HG02981 (cell line): ENCODE measurements at regions not wholly inside any gene's neighbourhood (a gene's known extent, or its start where the extent isn't known, plus 50 kb on each side); places are given as distances from the start of the nearest gene placed in this dataset.
"Not testable (repeated sequence)": the region's sequence is repeated elsewhere in the genome, so short reads cannot be mapped to it uniquely, and the experiment has no call there.

Experiments
- ATAC-seq: cut with Tn5 transposase; IDR thresholded peaks from one replicate; pipeline ENCODE4 v1.9.1; 2021; ENCODE audit warnings: mild to moderate bottlenecking, moderate library complexity; ENCODE audit not compliant: unreplicated experiment

DNA sequence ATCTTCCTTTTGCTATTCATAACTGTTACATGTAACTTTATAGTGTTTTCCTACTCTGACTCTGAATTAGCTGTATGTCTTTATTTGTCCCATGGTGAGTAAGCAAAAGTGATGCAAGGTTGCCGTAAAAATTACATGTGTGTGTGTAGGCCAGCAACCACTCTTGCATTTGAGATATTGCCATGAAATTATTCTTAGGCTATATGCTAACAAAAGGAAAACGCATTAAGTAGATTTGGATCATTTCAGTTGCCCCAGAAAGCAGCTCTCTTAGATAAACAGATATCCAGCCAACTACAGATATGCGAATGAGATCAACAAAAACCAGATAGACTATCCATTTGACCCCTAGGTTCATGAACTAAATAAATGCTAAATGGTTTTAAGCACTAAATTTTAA lies 73.6 kb downstream of the CYLC2 start:
- ATAC-seq, result no peak

DNA sequence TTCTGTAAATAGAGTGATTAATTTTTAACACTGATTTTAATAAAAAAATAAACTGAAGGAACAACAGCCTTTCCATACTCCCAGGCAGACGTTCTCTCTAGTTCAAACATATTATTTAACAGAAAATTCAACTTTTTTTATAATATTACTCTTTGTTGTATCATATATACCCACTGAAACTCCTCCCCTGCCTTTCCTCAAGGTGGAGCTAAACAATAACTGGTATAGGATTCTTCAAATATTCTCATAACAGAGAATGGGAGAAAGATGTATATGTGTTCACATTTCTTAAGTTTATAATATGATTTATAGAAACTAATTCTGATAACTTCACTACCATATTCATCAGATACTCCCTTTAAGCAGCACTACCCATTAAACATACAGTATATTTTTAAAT lies 83.4 kb downstream of the CYLC2 start:
- no peak for ATAC-seq

DNA sequence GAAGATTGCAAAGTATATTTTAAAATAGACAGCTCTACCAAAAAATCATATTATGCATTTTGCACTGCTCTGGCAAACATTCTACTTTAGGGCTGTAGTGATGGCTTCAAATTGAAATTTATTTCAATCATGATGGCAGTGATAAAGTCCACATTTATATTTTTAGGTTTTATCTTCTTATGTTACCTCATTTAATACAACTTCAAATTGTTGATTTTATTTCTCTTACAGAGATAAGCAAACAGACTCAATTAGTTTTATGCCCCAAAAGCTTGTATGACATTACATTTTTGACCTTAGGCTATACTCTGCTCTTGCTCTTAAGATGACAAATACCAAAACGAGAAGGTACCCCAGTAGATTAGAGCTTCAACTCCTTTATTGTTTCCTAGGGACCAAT lies 87.4 kb downstream of the CYLC2 start:
- no peak for ATAC-seq

DNA sequence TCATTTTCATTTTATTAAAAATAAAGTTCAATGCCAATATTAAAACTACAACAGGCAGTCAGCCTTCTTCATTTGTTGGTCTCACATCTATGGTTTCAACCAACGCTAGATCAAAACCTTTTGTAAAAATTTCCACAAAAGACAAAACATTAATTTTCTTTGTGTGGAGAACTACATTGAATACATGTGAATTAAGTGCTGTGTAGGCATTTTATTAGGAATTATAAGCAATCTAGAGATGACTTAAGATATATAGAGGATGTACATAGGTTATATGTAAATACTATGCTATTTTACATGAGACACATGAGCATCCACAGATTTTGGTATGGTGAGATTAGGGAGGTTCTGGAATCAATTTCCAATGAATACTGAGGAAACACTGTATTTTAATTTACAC lies 94.2 kb downstream of the CYLC2 start:
- ATAC-seq, result no peak

DNA sequence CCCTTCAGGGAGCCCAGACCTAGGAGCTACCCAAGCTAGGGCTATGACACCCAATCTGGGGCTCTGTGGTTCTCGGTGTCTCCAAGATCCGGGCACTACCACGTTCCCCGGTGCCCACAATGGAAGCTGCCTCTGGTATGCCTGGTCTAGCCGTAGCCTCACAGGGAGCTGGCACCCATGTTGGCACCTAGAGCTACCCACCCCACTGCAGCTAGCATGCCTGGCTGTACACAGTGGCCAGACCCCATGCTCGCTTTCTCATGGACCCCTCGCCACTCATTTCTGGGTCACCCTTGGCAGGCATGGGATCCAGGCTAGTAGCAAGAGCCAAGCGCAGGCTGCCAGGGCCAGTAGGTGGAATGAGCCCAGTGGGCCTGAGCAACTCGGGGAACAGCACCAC lies 109.0 kb downstream of the CYLC2 start:
- no peak for ATAC-seq

DNA sequence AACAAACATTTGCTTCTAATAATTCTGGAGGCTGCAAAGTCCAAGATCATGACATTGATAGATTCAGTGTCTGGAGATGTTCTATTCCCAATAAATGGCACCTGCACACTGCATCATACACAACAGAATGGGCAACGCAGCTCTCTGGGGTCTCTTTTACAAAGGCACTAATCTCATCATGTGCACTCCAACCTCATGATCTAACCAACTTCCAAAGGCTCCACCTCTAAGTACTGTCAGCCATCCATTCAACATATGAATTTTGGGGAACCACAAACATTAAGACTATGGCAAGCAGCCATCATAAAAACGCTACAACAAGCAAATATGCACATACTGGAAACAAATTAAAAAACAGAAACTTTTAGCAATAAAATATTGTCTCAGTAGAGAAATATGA lies 121.1 kb downstream of the CYLC2 start:
- ATAC-seq, result no peak

DNA sequence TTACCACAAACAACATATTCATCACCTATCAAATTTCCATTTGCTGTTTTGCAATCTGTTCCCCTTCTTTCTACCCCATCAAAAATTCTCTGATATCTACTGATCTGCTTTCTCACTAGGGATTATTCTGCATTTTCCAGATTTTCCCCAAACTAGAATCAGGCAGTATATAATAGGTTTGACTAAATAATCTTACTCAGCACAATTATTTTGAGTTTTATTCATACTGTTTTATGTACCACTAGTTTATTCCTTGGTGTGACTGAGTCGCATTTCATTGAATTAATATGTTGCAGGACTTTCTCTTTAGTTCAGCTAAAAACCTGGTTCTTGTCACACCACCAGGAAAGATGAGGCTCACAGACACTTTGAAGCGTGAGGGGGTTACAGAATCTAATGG lies 131.4 kb downstream of the CYLC2 start:
- ATAC-seq, result no peak

DNA sequence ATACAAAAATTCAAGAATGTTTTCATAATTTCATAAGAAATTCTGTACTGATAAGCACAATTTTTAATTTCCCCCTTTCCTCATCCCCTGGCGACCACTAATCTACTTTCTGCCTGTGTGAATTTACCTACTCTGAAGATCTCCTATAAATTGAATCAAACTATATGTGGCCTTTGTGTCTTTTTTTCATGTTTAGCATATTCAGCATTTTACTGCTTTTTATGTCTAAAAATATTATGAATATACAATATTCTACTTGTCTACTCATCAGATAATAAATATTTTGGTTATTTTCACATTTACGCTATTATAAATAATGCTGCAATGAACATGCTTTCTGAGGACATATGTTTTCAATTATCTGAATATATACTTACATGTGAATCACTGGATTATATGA lies 144.8 kb downstream of the CYLC2 start:
- ATAC-seq, result no peak

DNA sequence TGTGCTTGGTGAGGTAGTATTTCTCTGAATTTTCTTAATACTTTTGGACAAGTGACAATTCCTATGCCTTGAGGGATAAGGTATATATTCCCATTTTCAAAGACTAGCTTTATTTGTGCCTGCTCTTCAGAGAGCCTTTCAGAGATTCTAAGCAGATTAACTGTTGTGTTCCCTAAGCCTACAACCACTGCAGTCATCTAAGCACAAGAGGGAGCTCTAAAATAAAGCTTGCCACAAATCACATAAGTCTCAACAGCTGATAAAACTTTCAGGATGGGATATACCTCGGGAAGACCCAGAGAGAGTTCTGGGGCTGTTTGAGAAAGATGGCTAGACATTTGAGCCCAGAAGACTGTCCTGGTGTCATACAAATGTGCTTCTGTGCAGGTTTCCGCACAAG lies 157.3 kb downstream of the CYLC2 start:
- ATAC-seq, result no peak

DNA sequence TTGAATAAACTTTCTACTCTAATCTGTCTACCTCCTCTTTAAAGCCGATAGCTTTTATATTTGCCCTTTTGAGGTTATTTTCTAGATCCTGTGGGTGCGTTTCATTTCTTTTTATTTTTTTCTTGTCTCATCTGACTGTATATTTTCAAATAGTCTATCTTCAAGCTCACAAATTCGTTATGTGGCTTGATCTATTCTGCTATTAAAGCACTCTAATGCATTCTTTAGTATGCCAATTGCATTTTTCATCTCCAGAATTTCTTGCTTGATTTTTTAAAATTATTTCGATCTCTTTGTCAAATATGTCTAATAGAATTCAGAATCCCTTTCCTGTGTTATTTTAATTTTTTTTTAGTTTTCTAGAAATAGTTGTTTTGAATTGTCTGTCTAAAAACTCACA lies 172.4 kb downstream of the CYLC2 start:
- no peak for ATAC-seq

DNA sequence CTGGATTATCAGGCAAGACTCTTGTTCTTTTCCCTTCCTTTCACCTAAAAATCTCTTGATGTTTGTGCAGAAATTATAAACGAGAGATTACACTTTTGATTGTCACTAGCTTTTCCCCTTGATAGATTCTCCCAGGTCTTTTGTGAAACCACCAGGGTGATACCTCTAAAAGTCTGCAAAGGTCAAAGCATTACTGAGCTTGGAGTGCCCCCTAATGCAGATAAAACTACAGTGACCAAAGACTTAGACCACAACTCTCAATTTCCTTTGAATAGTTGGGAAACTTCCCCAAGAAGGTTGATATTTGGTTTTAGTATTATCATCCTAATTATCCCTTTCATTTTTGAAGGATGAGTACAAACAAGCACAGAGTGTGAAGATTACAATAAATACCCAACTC lies 173.1 kb downstream of the CYLC2 start:
- ATAC-seq, result no peak

DNA sequence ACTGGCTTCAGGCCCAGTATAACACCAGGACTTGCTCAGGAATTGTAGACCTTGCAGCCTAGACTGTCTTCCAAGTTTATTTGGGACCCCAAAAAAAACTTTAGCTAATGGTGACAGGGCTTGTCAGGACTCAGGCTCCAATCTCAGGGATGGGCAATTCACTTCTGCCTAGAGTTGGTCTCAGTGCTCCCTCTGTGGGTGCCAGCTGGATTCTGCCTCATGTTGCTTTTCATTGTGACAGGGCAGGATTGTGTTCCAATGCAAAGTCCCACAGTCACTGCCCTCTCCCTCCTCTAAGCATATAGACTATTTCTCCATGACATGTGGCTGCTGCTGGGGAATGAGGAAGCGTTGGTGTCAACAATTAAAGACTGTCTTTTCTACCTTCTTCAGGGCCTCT lies 174.7 kb downstream of the CYLC2 start:
- ATAC-seq, result no peak

DNA sequence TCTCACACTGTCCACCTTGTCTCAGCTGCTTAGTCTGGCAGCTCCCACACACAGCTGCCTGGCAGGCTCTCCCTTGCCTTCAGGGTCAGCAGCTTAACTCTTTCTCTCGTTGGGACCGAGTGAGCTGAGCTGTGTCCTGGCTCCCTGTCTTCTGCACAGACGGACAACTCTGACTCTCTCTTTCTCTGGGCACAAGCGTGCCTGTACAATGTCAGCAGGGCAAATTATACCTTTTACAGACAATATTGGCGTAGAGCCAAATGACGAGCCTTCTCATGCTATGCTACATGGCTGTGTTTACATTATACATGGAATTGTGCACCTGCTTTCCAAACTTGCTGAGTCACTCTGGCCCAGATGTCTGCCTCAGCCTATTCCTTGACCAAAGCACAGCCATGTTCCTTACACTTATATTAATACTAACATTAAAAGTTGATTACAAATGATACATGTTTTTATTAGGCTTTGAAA lies 188.6 kb downstream of the CYLC2 start:
- no peak for ATAC-seq

DNA sequence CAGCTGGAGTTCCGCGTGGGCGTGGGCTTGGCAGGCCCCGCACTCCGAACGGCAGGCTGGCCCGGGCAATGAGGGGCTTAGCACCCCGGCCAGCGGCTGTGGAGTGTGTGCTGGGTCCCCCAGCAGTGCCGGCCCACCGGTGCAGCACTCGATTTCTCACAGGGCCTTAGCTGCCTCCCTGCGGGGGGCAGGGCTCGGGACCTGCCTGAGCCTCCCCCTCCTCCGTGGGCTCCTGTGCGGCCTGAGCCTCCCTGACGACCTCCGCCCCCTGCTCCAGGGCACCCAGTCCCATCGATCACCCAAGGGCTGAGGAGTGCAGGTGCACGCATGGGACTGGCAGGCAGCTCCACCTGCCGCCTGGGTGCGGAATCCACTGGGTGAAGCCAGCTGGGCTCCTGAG lies 191.8 kb downstream of the CYLC2 start:
- no peak for ATAC-seq

DNA sequence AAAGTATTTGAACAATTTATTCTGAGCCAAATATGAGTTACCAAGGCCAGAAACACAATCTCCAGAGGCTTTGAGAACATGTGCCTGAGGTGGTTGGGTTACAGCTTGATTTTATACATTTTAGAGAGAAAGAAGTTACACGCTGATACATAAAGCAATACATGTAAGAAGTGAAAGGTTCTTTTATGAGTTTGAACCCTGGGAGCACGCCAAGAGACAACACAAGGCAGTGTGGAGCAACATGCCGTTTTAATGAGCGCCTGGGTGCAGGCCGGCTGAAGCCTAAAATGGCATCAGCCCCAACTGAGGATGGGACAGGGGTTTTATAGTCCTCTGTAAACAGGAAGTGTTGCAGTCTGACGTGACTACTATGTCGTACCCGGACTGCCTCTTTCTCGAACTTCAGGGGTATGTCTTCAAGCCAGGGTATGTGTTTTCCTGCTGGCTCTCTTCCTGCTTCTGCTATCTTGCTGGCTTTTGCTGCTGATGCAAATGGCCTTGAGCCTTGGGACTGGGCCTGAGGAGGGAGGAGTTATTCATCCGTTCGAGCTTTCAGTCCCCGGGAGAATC lies 193.7 kb downstream of the CYLC2 start:
- ATAC-seq, result no peak

DNA sequence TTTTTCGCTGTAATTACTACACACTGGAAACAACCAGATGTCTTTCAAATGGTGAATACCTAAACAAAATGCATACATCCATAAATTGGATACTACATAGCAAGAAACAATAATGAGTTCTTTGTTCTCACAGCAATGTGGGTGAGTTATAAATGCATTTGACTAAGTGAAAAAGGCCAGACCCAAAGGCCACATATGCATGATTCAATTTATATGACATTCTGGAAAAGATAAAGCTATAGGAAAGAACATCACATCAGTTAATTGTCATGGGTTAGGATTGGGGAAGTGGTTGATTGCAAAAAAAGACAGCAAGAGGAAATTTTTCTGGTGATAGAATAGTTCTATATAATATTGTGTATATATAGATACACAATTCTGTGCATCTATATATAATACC lies 198.9 kb downstream of the CYLC2 start:
- no peak for ATAC-seq

DNA sequence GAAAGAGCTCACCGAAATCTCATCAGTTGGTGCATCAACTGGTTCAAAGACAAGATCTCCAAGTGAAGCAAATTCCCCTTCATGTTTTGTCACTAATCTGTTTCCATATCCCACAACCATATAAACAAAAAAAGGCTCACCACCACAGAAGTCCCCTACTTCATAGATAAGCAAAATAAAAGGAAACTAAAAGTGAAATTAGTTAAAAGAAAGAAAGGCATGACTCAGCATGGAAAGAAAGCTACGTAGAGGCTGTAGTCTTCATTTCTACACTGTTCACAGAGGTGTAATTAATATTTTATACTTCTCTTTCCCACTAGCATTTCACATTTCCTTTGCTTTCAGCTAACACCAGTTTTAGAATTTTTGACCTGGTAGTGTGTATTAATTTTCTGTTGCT lies 208.0 kb downstream of the CYLC2 start:
- no peak for ATAC-seq

DNA sequence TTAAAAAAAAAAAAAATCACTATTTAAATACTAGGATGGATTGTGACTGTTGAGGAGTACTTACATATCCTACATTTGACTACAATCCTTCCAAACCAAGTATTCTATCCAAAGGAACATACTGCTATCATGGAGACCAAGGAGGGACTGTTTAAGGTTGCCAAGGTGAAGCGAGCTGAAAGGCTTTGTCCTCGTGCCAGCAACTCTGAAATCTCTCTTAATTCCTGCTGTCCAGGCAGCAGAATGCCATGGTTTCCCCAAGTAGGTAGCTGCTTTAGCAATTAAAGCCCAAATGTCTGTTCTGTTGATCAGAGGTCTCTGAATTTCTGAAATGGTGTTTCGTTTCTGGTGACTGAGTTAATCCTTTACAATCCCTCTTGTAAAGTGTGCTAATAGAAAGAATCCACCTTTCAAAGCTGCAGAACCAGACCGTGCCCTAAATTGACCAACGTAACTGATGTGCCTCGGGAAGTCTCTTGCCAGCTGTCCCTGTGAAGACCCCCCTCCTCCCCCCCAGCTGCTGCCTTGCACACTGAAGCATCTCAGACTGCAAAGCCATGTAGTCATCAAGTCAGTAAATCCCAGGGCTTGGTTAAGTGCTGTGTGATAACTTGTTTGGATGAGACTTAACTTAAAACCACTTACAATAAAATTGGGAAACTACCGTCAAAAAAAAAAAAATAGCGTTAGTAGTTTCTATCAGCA lies 210.9 kb downstream of the CYLC2 start:
- ATAC-seq, result not testable (repeated sequence)

DNA sequence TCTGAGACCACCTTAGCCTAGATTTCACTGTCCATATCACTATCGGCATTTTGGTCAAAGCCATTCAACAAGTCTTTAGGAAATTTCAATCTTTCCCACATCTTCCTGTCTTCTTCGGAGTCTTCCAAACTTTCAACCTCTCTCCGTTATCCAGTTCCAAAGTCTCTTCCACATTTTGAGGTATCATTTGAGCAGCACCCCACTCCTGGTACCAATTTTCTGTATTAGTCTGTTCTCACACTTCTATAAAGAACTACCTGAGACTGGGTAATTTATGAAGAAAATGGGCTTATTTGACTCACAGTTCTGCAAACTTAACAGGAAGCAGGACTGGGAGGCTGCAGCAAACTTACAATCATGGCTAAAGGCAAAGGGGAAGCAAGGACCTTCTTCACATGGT lies 215.5 kb downstream of the CYLC2 start:
- no peak for ATAC-seq

DNA sequence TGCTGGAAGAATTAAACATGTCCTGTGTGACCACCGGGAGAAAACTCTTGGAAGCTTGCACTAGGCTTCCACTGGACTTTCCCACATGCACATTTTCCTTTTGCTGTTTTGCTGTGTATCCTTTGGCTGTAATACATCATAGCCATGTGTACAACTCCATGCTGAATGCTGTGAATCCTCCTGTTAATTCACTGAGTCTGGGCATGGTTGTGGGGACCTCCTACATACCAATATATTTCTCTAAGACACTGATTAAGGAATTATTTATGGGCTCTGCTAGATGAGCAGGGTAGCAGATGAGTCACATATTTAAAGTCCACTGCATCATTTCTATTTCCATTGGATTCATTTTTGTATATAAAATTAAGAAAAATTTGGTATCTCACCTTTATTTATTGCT lies 220.1 kb downstream of the CYLC2 start:
- ATAC-seq, result no peak

DNA sequence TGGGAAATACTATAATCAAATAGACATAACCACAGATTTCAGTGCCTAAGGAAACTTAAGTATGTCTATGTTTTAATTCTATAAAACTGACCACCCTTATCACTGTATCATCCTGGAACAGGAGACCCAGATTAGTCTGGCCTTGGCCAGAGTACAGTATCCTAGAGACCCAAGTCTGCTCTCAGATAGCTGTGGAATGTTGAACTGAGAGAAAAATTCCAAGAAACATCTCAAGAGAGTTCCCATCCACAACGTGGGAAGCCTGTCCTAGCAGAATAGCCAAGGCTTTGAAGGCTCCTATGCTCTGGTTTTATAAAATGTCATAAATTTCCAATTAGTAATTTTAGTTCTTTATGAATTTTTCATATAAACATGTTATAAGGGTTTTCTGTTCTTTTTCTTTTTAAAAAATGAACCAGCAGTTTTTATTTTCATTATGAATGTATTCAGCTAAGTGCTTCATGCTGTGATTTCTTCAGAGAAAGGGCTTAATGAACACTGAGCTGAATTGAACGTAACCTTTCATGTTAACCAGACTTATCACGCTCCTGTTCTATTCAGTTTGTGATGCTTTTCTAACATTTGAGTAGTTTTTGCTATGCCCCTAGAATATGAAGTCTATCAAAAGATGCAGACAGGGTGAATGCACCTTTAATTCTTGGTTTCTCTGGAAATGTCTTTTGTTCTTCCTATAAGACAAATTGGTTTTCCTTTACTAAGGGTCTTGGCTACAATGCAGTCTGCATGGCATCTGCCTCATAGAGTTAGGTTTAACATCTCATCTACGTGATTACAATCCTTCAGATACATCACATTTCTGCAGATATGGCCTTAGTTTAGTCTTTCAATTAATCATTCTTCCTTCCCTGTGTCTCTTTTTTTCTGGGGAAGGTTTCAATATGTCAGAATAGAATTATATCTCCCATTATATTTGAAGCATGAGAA lies 230.8 kb downstream of the CYLC2 start:
- ATAC-seq, result no peak

DNA sequence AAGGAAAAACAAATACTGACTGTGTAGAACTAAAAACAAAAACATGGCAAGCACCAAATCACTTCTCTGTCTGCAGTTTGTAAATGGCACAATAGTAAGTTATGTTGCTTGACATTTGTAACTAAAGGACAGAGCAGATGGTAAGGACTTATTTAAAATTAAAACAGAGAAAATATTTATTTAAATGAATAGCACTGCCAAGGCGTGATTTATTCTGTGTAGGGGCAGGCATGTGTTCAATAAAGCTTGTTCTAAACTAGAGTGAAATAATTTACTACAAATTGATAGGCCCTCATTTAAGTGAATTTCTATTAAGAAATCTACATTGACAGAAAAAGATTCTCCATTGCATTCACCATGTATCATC lies 231.5 kb downstream of the CYLC2 start:
- no peak for ATAC-seq
